ENCODE measurements at regions not wholly inside any gene's neighbourhood (a gene's known extent, or its start where the extent isn't known, plus 50 kb on each side); places are given as distances from the start of the nearest gene placed in this dataset.
A peak's percentile ranks its signal among the peaks of the same experiment; 100 is the strongest.

DNA sequence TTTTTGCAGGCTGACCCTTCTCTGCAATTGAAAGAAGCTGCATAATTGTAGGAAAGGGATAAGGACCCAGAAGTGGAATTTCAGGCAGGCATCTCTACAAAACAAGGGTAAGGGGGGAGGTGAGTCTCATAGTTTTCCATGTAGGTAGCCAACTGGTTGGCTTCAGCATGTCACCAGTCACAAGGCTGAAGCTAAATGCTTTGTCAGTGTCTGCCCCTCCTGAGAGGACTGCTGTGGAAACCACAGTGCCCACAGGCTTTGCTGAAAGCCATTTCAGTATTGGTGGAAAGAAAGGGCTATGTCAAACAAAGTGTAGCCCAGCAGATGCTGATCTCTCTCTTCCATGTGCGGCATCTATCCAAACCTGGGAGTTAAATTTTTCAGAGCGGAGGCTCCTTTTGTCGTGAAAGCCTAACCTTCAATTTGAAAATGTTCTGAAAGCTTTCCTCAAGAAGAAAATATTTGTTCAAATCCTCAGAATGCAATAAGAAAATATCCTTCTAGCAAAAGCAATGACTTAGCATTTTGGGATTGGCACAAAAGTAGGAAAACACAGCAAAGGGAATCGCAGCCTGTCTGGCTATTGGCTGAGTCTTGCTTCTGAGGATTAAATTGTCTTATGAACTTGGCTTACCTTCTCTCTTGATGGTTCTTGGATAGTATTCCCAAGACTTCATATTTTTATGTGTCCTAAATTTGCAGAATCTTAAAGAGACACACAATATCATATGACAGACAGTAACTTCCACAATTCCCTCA lies 591.7 kb downstream of the PLPP3 start:
- no peak for DNase-seq (ENCODE audit: low spot score)
- H3K27ac ChIP-seq (replicated peaks; ENCODE audit: low read length): no peak overlapping the region

GRCh38 chr1:55986003-55986402 lies 593.4 kb downstream of the PLPP3 start:
- H3K4me2 ChIP-seq (ENCODE audit: insufficient read depth, low read length, poor library complexity, severe bottlenecking): no peak overlapping the region
- no peaks in the 10 kb centered on the region for H3K79me1 ChIP-seq (ENCODE audit: low read depth, low read length)
- no peak overlapping the region for H2BK5ac ChIP-seq (ENCODE audit: low read length)
- H3K9me3 ChIP-seq (replicated peaks in 1 of 2; ENCODE audit: control insufficient read depth in 2 of 2, insufficient read depth in 1 of 2, low read depth in 1 of 2, low read length in 2 of 2): no peaks in the 10 kb centered on the region
- H3K9ac ChIP-seq (ENCODE audit: low read depth, low read length, poor library complexity): no peak overlapping the region
- H3K27ac ChIP-seq (replicated peaks; ENCODE audit: low read length): no peak overlapping the region
- peaks cover 0 to 4% of the 10 kb centered on the region in 2 donors for H3K4me1 ChIP-seq (ENCODE audit: control insufficient read depth in 2 of 2, insufficient read depth in 1 of 2, low read depth in 1 of 2, low read length in 2 of 2)
- H3K4me3 ChIP-seq (ENCODE audit: low read length in 2 of 2): no peak overlapping the region
- no peak overlapping the region for H2BK120ac ChIP-seq (ENCODE audit: low read depth, low read length)
- no peak overlapping the region for H2AK5ac ChIP-seq (ENCODE audit: low read depth, low read length)
- H2AFZ ChIP-seq (ENCODE audit: low read length): no peak overlapping the region
- H3K4ac ChIP-seq (ENCODE audit: low read length): no peak overlapping the region
- no peaks in the 10 kb centered on the region for H3K36me3 ChIP-seq (replicated peaks in 1 of 2; ENCODE audit: control insufficient read depth in 2 of 2, insufficient read depth in 2 of 2, low read length in 2 of 2)
- no CpG with 5 or more reads among the region's 1 CpG for WGBS, 2 donors (ENCODE audit: extremely low coverage in 2 of 2, insufficient read length in 2 of 2, insufficient replicate concordance in 1 of 2)
- H2BK12ac ChIP-seq (ENCODE audit: low read length): no peak overlapping the region
- H3K18ac ChIP-seq (ENCODE audit: low read length): peak overlapping the region; percentile 46
- H3K23ac ChIP-seq (ENCODE audit: low read depth, low read length, poor library complexity): no peak overlapping the region
- H3K27me3 ChIP-seq (ENCODE audit: control insufficient read depth in 3 of 3, insufficient read depth in 3 of 3, low read depth in 1 of 3, low read length in 3 of 3): no peaks in the 10 kb centered on the region
- H4K91ac ChIP-seq (ENCODE audit: low read depth, low read length, poor library complexity): no peak overlapping the region
- no peak overlapping the region for H2BK15ac ChIP-seq (ENCODE audit: low read length)
- DNase-seq (ENCODE audit: low spot score): no peak
- H3K14ac ChIP-seq (ENCODE audit: low read length): no peak overlapping the region
- H4K8ac ChIP-seq (ENCODE audit: low read depth, low read length): no peak overlapping the region

More for the DNA sequence above, 591.7 kb downstream of the PLPP3 start:
- H2BK5ac ChIP-seq (ENCODE audit: low read length): no peak overlapping the region
- H2AK5ac ChIP-seq (ENCODE audit: low read depth, low read length): no peak overlapping the region
- H3K36me3 ChIP-seq (replicated peaks in 1 of 2; ENCODE audit: control insufficient read depth in 2 of 2, insufficient read depth in 2 of 2, low read length in 2 of 2): no peaks in the 10 kb centered on the region
- no CpG with 5 or more reads among the region's 4 CpGs for WGBS, 2 donors (ENCODE audit: extremely low coverage in 2 of 2, insufficient read length in 2 of 2, insufficient replicate concordance in 1 of 2)
- H2BK12ac ChIP-seq (ENCODE audit: low read length): no peak overlapping the region
- no peaks in the 10 kb centered on the region for H3K9me3 ChIP-seq (replicated peaks in 1 of 2; ENCODE audit: control insufficient read depth in 2 of 2, insufficient read depth in 1 of 2, low read depth in 1 of 2, low read length in 2 of 2)
- no peak overlapping the region for H3K4me2 ChIP-seq (ENCODE audit: insufficient read depth, low read length, poor library complexity, severe bottlenecking)
- no peak overlapping the region for H4K8ac ChIP-seq (ENCODE audit: low read depth, low read length)
- no peak overlapping the region for H3K9ac ChIP-seq (ENCODE audit: low read depth, low read length, poor library complexity)
- no peak overlapping the region for H2BK120ac ChIP-seq (ENCODE audit: low read depth, low read length)
- no peaks in the 10 kb centered on the region for H3K27me3 ChIP-seq (ENCODE audit: control insufficient read depth in 3 of 3, insufficient read depth in 3 of 3, low read depth in 1 of 3, low read length in 3 of 3)
- H3K4me1 ChIP-seq (ENCODE audit: control insufficient read depth in 2 of 2, insufficient read depth in 1 of 2, low read depth in 1 of 2, low read length in 2 of 2): peaks cover 0 to 4% of the 10 kb centered on the region in 2 donors
- H2BK15ac ChIP-seq (ENCODE audit: low read length): no peak overlapping the region
- H3K18ac ChIP-seq (ENCODE audit: low read length): no peak overlapping the region
- no peak overlapping the region for H3K23ac ChIP-seq (ENCODE audit: low read depth, low read length, poor library complexity)
- no peak overlapping the region for H2AFZ ChIP-seq (ENCODE audit: low read length)
- H3K79me1 ChIP-seq (ENCODE audit: low read depth, low read length): no peaks in the 10 kb centered on the region
- no peak overlapping the region for H3K4ac ChIP-seq (ENCODE audit: low read length)
- no peak overlapping the region for H4K91ac ChIP-seq (ENCODE audit: low read depth, low read length, poor library complexity)
- no peak overlapping the region for H3K4me3 ChIP-seq (ENCODE audit: low read length in 2 of 2)
- H3K14ac ChIP-seq (ENCODE audit: low read length): no peak overlapping the region

- Histone ChIP-seq H2AFZ (ENCODE audit: low read length) (no peak overlapping the region), H3K27me3 (ENCODE audit: control insufficient read depth in 3 of 3, insufficient read depth in 3 of 3, low read depth in 1 of 3, low read length in 3 of 3) (no peaks in the 10 kb centered on the region), H3K4me3 (ENCODE audit: low read length in 2 of 2) (no peak overlapping the region), H2AK5ac (ENCODE audit: low read depth, low read length) (no peak overlapping the region), H3K14ac (ENCODE audit: low read length) (no peak overlapping the region), H3K23ac (ENCODE audit: low read depth, low read length, poor library complexity) (no peak overlapping the region), H3K4me2 (ENCODE audit: insufficient read depth, low read length, poor library complexity, severe bottlenecking) (no peak overlapping the region), H3K27ac (replicated peaks; ENCODE audit: low read length) (no peak overlapping the region), H3K9me3 (replicated peaks in 1 of 2; ENCODE audit: control insufficient read depth in 2 of 2, insufficient read depth in 1 of 2, low read depth in 1 of 2, low read length in 2 of 2) (no peaks in the 10 kb centered on the region), H4K8ac (ENCODE audit: low read depth, low read length) (no peak overlapping the region), H2BK120ac (ENCODE audit: low read depth, low read length) (no peak overlapping the region), H2BK5ac (ENCODE audit: low read length) (no peak overlapping the region), H2BK15ac (ENCODE audit: low read length) (no peak overlapping the region), H3K4ac (ENCODE audit: low read length) (no peak overlapping the region), H2BK12ac (ENCODE audit: low read length) (no peak overlapping the region), H3K79me1 (ENCODE audit: low read depth, low read length) (no peaks in the 10 kb centered on the region), H4K91ac (ENCODE audit: low read depth, low read length, poor library complexity) (no peak overlapping the region), H3K9ac (ENCODE audit: low read depth, low read length, poor library complexity) (no peak overlapping the region), H3K4me1 (ENCODE audit: control insufficient read depth in 2 of 2, insufficient read depth in 1 of 2, low read depth in 1 of 2, low read length in 2 of 2) (no peaks in the 10 kb centered on the region), H3K18ac (ENCODE audit: low read length) (no peak overlapping the region), H3K36me3 (replicated peaks in 1 of 2; ENCODE audit: control insufficient read depth in 2 of 2, insufficient read depth in 2 of 2, low read length in 2 of 2) (no peaks in the 10 kb centered on the region)
- WGBS, 2 donors (ENCODE audit: extremely low coverage in 2 of 2, insufficient read length in 2 of 2, insufficient replicate concordance in 1 of 2): no CpG with 5 or more reads among the region's 2 CpGs
- no peak for DNase-seq (ENCODE audit: low spot score)
Observed at GRCh38 chr1:55981010-55981650, 598.2 kb downstream of the PLPP3 start.

- no peak overlapping the region for H4K8ac ChIP-seq (ENCODE audit: low read depth, low read length)
- no peak overlapping the region for H3K4ac ChIP-seq (ENCODE audit: low read length)
- H2BK120ac ChIP-seq (ENCODE audit: low read depth, low read length): no peak overlapping the region
- H3K18ac ChIP-seq (ENCODE audit: low read length): no peak overlapping the region
- no peak overlapping the region for H3K27ac ChIP-seq (replicated peaks; ENCODE audit: low read length)
- H3K4me3 ChIP-seq (ENCODE audit: low read length in 2 of 2): no peak overlapping the region
- H2BK5ac ChIP-seq (ENCODE audit: low read length): no peak overlapping the region
- H2BK15ac ChIP-seq (ENCODE audit: low read length): no peak overlapping the region
- H3K27me3 ChIP-seq (ENCODE audit: control insufficient read depth in 3 of 3, insufficient read depth in 3 of 3, low read depth in 1 of 3, low read length in 3 of 3): no peaks in the 10 kb centered on the region
- H3K79me1 ChIP-seq (ENCODE audit: low read depth, low read length): no peaks in the 10 kb centered on the region
- H3K4me1 ChIP-seq (ENCODE audit: control insufficient read depth in 2 of 2, insufficient read depth in 1 of 2, low read depth in 1 of 2, low read length in 2 of 2): no peaks in the 10 kb centered on the region
- H3K4me2 ChIP-seq (ENCODE audit: insufficient read depth, low read length, poor library complexity, severe bottlenecking): no peak overlapping the region
- H3K9me3 ChIP-seq (replicated peaks in 1 of 2; ENCODE audit: control insufficient read depth in 2 of 2, insufficient read depth in 1 of 2, low read depth in 1 of 2, low read length in 2 of 2): no peaks in the 10 kb centered on the region
- no peak overlapping the region for H2AK5ac ChIP-seq (ENCODE audit: low read depth, low read length)
- no peak overlapping the region for H3K14ac ChIP-seq (ENCODE audit: low read length)
- no peak overlapping the region for H3K9ac ChIP-seq (ENCODE audit: low read depth, low read length, poor library complexity)
- H3K23ac ChIP-seq (ENCODE audit: low read depth, low read length, poor library complexity): no peak overlapping the region
- no peak for DNase-seq (ENCODE audit: low spot score)
- no peak overlapping the region for H4K91ac ChIP-seq (ENCODE audit: low read depth, low read length, poor library complexity)
- no peak overlapping the region for H2BK12ac ChIP-seq (ENCODE audit: low read length)
- WGBS, 2 donors (ENCODE audit: extremely low coverage in 2 of 2, insufficient read length in 2 of 2, insufficient replicate concordance in 1 of 2): no CpG with 5 or more reads among the region's 4 CpGs
- no peak overlapping the region for H2AFZ ChIP-seq (ENCODE audit: low read length)
- no peaks in the 10 kb centered on the region for H3K36me3 ChIP-seq (replicated peaks in 1 of 2; ENCODE audit: control insufficient read depth in 2 of 2, insufficient read depth in 2 of 2, low read length in 2 of 2)
Observed at GRCh38 chr1:55980582-55980981, 598.8 kb downstream of the PLPP3 start.

Measured in neuronal stem cell (in vitro differentiated cells).